GOT3 (cell line): ENCODE measurements at regions not wholly inside any gene's neighbourhood (a gene's known extent, or its start where the extent isn't known, plus 50 kb on each side); places are given as distances from the start of the nearest gene placed in this dataset.
"Not testable (repeated sequence)": the region's sequence is repeated elsewhere in the genome, so short reads cannot be mapped to it uniquely, and the experiment has no call there.

Experiments
- DNase-seq: peaks from one replicate; lab custom pipeline; 2025; ENCODE audit warnings: mixed read lengths; lab: John Stamatoyannopoulos, UW

DNA sequence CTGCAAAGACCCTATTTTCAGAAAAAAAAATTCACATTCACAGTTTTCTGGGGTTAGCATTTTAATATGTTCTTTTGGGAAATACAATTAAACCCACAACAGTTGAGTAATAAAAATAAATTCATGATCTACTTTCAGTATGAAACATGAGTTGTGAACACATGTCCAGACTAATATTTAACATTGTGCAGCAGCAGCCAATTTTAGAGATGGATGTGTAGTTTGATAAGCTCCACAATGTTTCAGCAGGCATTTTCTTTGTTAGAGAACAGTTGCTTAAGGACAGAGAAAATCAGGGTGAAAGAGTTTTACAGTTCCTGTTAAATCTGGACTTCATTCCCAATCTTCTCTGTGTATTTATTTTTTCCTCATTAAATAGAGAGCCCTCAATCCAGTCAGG is 519.5 kb downstream of the PIK3C3 start:
- no peak for DNase-seq

DNA sequence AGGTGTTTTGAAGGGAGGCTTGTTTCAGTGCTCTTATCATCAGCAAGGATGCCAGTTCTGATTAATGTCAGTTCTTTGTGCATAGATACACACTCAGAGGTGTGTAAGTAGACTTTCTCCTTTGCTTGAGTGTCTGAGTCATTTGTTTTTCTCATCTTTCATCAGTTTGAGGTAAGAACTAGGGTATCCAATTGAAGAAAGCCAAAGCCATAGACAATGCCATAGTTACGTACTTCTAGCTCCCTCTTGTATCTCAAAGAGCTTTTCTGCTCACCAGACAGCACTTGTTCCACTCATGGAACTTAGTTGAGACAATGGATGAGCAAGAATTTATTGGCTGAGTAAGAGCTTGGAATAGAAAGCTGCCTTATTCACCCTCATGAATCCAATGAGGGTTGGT is 520.1 kb downstream of the PIK3C3 start:
- no peak for DNase-seq

DNA sequence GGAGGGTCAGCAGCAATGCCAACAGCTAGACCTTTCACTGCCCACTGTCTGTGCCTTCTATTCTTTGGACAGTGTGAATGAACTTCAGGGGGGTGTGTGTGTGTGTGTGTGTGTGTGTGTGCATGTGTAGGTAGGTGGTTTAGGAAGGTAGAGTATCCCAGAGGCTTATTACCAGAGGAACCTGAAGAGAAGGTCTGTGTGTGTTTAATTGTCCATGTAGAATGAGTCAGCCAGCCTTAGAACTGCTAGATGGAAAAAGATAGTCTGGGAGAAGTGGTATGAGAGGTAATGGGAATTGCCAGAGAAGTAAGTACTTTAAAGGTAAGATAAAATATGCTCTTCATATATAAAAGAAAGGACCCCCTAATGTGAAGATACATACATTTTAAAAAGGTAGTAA is 522.2 kb downstream of the PIK3C3 start:
- DNase-seq = no peak

DNA sequence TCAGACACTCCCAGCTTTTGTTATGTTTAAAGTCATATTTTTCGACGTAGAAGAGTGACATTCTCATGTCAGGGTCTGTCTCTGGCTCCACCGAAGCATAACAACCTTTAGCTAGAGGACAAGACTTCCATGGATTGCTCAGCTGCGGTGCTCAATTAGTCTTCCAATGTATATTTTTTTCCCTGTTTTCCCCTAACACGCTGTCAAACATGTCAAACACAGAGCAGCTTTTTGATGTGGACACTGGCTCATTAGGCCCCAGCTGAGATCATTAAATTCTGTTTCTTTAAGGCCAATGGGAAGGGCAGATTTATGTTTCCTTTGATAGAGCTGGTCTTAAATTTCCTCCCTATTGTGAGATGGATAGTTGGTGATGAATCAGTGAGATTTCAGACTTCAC is 525.4 kb downstream of the PIK3C3 start:
- no peak for DNase-seq

DNA sequence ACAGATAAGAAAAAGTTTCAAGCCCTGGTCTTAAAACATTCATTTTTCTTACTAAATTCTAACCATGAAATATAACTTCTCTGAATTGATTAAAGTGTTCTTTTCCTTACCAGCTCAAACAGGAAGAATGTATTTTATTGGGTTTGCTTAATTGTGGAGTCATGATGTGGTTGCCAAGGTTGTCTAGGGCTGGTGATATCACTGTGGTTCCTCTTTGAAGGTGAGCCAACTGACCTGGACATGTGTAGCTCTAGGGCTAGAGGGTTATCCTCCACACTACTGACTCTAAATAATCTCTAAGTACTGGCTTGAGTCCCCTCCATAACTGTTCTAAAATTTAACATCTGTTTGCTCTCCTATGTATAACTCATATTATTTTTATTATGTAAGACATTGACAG is 529.6 kb downstream of the PIK3C3 start:
- DNase-seq = no peak

DNA sequence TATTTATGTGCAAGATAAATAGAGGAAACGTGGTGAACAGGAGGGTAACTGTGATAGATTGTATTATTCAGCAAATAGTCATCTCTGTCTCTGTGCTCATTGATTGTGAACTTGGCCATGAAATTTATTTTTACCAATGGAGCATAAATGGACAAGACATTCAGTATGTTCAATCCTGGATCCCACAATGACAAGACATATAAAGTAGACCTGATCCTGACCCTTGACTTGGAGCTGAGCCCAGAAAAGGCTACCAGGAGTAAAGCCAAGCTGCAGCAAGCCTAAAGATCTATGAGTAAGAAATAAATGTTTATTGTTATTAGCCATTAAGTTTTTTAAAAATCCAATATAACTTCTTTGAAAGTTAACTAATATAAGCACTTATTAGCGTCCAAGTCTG is 531.2 kb downstream of the PIK3C3 start:
- no peak for DNase-seq

DNA sequence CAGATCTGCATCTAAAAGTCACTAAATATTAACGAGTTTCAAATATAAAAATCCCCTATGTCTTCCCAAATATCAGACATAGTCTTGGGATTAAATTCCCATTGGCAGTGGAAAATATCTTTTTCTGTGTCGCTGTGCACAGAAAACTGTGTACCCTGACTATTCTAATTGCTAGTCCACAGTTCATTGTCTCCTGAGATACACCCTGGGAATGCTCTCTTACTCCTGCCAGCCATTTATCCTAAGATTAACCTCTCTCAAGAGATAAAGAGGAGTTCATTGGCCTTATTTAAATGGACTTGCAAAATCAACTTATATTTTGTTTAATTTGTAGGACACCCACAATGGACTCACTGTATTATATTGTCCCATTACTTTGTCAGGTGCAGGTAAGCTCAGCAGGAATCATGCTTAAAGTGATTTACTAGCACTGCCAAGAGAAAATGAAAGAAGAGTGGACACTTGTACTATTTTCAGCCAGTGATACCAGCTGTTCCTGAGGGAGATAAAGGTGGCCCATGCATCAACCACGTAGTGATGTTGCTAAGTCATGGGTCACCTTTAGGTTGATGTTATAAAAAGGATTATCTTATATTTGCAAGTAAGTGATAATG is 553.8 kb downstream of the PIK3C3 start:
- DNase-seq = no peak

DNA sequence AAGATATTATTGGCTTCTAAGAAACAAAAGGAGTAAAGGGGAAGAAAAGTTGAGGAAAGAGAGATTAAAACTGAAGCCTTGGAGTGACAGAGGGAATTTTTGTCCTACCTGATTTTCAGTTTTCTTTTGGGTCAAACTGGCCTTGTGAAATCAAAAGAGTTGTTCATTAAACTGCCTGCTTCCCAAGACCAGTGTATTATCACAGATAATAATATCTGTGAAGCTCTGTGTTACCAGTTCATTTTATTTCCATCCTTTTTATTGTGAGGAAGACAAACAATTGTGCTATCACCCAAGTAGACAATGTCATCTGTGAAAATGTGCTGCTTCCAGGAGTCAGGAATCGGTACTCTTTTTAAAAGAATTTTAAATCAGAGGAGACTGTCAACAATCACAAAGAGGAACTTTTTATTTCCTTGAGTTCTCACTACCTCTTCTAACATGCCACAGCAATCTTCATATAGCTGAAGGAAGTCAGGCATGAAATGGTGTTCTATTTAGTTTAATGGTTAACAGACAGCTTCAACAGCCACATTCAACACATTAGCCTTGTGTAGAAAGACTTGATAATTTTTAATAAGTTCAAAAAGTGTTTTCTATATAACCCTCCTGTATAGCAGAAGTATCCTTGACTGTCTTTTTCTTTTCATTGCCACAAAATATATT is 554.8 kb downstream of the PIK3C3 start:
- no peak for DNase-seq

DNA sequence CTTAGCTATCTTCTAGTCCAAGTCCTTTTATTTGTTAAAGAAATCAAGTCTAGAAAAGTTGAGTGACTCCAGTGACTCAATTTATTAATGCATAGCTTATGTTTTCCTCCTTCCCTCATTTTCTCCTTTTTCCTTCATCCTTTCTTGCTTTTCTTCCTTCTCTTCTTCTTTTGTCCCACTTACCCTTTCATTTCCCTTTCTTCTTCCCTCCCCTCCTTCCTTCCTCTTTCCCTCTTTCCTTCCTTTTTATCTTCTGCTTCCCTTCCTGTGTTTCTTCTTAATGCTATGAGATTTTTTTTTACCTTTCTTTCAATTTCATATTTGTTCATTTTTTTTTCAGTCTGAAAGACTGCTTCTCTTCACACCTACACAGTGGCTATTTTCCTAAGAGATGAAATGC is 555.5 kb downstream of the PIK3C3 start:
- DNase-seq = no peak

DNA sequence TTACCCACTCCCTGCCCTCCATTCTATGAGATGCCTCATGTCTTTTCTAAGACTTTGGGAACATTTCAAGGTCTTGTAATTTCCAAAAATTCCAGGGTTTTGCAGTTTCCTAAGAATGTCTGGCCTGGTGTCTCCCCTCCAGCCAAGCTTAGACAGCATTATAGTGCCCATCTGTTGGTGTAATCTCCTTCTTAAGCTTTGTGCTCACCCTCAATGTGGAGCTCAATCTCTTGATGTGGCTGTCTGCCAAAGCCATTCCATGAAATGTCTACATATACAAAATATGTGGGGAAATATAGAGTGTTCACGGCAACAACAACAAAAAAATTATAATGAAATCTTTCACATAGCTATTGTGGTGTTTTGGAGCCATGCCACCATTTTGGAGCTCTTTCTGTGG is 558.4 kb downstream of the PIK3C3 start:
- DNase-seq = no peak

DNA sequence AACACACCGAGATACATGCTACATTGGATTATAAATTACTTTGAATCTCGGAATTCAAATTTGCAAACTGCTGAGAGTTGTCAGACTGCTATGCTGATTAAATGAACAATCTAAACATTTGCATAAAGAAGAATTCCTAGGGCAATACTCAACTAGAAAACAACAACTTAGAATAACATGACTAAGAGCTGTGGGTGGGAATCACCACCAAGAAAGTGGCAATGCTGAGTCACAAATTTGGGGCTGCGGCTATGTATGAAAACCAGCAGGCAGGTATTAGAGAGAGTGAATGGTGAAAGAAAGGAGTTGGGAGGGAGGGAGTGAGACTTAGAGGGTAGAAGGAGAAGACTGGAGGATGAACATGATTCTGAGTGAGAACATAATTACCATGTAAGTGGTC is 559.5 kb downstream of the PIK3C3 start:
- DNase-seq = no peak

DNA sequence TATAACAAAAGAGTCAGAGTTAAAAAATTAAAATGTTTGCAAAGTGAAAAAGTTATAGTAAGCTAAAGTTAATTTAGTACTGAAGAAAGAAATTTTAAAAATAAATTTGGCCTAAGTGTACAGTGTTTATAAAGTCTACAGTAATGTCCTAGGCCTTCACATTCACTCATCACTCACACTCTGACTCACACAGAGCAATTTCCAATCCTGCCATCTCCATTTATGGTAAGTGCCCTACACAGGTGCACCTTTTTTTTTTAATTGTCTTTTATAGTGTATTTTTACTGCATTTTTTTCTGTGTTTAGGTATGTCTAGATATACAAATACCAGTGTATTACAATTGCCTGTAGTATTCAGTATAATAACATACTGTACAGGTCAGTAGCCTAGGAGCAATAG is 562.9 kb downstream of the PIK3C3 start:
- DNase-seq = no peak

DNA sequence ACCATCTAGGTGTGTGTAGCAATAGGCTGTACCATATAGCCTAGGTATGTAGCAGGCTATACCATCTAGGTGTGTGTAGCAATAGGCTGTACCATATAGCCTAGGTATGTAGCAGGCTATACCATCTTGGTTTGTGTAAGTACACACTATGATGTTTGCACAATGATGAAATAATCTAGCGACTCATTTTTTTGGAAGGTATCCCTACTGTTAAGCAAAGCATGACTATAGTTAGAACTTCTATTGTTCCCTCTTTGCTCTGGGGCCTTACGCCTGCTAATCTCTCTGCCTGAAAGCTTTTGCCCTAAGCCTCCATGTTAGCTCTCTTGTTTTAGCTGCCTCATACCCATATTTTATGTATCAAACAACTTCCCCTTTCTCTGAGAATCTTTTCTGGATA is 563.3 kb downstream of the PIK3C3 start:
- not testable (repeated sequence) for DNase-seq

DNA sequence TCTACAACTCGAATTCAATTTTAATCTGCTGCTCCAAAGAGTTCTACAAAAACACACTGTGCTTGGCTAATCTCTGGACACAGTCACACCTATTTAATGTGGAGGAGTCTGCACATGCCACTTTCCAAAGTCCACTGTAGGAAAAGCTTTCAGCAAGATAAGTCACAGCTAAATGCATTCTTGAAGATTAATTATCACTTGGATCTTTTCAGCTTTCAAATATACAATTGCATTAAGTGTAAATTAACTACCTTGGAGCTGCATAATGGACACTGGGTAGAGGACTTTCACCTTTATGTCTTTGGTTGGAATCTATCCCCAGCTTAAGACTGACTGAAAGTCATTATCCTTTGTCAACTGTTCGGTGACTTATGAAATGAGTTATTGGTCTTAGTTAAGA is 565.1 kb downstream of the PIK3C3 start:
- DNase-seq = no peak

DNA sequence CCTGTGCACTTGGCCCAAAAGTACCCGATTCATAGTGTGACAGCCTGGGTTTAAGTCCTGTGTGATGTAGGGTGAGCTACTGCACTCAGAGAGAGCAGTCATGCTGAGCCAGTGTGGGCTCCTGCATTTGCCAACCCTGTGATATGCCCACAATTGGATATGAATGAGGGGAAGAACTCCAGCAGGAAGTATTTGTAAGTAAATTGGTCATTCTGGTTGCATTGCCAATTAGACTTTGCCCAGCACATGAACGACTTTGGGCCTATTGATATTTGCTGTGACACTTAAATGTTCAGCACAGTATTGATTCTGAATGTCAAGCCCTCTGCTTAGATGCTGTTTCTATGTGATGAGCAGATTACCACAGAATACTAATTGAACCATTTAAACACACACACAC is 570.9 kb downstream of the PIK3C3 start:
- DNase-seq = no peak

DNA sequence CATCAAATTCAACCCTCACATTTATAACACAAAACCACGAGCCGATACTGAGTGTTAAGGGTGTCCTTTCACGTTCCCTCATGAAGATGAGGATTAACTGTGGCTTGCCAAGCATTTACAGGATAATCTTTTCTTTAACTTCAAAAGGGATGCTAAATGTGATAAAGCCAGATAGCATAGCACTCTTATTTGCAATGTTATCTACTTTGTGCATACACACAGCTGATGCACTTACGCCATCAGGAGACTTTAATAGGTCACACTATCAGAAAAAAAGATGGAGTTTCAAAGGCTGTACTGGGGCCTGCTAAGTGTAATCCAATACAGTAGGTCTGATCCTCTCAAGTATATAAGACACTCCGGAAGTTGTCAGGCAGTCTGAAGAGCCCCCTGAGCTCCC is 572.7 kb downstream of the PIK3C3 start:
- DNase-seq = no peak

DNA sequence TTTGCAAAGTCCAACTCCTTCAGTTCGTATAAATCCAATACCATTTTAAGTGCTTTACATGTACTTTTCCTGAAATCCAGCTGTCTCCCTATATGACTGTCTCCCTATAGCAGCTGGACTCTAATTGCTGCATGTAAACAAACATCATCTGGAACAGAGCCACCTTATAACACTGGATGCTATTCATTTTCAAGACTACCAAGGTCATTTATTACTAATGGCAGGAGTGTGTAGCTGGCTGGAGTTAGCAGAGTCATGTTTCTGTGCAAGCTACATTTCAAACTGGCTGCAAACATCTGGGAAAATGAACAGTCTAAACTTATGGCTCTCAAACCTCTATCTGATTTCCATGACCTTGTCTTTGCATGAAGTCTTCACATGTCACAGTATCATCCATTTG is 575.2 kb downstream of the PIK3C3 start:
- DNase-seq = no peak

DNA sequence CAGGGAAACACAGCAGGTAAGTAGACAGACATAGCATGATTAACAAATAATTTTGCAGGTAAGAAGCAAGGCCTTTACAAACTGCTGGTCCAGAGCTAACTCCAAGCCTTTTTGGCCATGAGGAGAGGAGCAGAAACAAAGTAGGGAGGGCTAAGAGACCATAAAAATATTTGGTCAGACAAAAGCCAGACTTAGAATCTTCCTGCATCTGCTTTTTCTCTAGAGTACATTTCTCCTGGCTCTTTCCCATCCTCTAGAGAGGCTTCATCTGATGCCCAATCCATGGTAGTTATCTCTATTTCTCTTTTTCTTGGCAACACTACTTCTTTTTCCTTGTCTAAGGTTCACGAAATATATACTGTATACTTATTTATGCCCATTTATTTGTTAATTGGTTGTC is 577.1 kb downstream of the PIK3C3 start:
- DNase-seq = no peak

DNA sequence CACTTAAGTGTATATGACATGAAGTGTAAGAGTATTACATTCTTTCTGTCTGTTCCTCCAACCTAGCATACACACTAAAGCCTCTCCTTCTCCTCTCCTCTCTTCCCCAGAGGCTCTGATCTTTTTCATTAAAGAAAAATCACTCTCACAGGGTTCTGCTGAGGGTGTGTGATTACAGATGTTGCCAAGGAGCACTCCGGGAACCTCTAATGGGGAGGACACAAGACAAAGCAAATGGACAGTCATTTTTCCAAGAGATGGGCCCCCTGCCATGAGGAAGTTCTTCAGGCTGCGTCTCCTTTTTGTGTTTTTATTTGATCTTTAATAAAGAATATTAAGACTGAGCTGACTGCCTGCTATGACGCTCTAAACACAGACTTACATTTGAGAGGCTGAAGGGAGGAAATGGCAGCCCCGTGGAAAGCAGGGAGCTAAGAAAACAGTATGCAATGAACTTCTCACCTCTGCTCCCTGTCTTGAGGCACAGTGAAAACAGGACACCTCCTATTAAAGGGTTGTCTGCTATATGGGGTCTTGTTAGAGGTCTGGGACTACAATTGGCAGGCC is 578.1 kb downstream of the PIK3C3 start:
- DNase-seq = no peak

DNA sequence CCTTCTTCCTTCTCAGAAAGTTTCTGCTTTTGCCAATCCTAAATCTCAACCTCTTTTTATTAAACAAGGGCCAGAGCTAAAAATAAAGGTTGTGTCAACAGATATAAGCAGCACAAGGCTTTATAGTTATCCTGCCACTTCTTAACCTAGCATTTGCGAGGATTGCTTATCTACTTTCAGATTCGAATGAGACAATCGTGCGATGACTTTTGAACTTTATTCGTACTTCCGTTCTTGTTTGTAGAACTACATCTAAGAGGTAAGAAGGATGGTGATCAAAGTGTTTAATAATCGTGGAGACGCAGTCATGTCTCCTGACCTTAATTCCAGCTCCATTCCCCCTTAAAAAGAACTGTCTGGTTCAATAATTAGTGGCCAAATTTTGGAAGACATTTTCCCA is 578.6 kb downstream of the PIK3C3 start:
- no peak for DNase-seq

DNA sequence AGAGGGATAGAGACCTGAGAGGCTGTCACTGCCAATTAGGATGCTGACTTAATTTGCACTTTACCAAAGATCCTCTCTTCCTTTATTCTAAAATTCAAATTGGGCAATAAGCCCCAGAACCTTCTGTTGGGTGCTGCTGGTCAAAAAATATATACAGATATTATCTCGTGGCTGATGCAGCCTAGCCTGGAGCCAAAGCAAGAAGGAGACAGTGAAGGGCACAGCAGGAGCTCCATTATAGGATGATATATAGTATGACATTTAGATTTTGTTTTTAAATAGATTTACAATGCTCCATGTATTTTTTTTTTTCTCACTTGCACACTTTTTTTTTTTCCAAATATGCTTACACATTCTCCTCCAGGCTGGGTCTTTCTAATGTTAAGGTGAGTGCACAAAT is 579.3 kb downstream of the PIK3C3 start:
- DNase-seq = no peak

DNA sequence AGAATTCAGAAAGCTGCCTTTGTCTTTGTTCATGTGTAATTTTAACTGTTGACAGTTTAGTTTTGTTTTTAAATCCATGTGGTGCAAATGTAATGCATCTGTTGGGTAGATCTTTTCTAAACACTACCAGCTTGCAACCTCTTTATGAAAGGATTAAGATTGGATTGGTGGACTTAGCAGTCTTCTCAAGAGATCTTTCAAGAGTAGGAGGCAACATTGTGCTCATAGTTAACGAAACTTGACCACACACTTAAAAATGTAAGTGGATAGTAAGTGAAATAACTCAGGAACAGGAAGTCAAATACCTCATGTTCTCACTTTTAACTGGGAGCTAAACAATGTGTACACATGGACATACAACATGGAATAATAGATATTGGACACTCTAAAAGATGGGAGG is 579.0 kb downstream of the RIT2 start:
- no peak for DNase-seq

DNA sequence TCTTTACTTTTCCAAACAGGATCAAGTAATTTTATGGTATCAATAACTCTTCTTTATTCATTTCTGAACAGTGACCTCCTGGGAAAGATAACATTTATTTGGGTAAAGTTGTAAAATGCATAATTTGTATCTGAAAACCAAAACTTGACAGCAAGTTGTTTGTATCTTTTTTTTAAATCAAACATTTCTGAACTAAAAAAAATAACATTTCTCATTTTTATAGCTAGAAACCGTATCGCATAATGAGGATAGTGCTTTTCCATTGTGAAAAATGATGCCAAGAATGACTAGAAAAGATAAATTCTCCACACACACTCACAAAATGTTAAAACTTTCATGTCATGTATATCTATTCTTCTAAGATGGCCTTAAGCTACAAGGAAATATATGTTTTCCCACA is 578.2 kb downstream of the RIT2 start:
- no peak for DNase-seq

DNA sequence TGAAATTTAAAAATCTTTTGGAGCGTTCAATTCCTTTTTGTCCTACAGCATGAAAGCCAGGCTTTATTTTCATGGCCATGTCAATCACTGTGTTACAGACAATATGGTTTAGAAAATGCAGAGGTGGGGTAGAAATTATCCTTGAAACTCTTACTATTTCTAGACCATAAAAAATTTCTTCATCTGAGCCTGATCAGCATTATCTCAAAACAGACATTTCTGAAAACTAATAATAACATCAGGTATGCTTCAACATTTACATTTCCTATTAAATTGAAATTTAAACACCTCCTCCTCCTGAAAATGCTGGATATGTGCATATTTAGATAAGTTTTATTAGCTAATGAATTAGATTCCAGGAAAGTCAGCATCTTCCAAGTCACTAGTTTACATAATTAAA is 570.6 kb downstream of the RIT2 start:
- no peak for DNase-seq
